HG02588 (cell line): ENCODE measurements at regions not wholly inside any gene's neighbourhood (a gene's known extent, or its start where the extent isn't known, plus 50 kb on each side); places are given as distances from the start of the nearest gene placed in this dataset.

Source experiments
- ATAC-seq: cut with Tn5 transposase; IDR thresholded peaks from one replicate; pipeline ENCODE4 v1.9.1; 2021; ENCODE audit warnings: mild to moderate bottlenecking, moderate library complexity; ENCODE audit not compliant: unreplicated experiment

GRCh38 chr2:43057742-43058725 is 168.4 kb downstream of the ZFP36L2 start:
- ATAC-seq, result no peak

DNA sequence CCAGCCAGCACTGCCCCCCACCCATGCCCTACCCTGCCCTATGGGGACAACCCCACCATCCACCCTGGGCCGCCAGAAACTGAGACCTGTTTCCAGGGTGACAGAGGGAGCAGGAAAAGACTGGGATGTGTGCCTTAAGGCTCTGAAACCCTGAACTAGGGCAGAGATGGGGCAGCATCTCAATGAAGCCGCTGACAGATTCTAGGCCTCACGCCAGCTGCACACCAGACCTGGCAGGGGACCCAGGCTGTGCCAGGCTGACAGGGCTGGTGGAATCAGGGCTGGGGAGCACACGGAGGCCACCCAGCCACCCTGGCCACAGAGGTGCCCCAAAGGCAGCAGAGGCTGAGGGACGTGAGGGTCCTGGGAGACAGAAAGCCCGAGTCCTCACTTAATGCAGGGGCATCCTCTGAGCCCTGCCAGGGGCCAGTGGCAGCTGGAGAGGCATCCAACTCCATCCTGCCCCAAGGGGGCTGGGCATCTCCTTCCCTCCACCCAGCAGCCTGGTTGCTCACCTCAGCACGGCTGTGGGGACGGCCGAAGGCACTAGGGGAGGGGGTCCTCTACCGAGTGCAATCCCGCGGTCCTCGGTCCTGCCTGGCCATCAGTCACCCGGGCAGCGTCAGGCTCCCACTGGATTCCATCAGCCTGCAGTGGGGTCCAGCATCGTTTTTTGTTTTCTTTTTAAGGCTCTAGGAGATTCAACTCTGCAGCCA is 169.2 kb downstream of the ZFP36L2 start:
- ATAC-seq, result no peak

DNA sequence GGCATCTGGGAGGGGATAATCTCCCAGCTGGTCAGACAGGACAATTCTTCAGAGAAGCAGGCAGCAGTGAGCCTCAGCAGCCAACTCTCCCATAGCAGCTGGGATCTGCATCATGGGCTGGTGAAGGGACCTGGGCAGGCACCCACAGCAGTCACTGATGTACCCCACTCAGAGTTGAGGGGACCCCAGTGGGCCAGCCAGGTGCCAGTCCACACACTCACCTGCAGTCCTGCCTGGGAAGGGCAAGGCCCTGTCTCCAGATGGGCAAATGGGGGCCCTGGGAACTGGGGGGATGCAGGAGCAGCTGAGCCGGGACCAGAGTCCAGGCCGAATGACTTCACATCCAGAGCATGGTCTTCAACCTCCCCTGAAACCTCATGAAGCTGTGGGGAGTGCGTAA is 170.4 kb downstream of the ZFP36L2 start:
- no peak for ATAC-seq

- ATAC-seq, result no peak
Measured at GRCh38 chr2:43055086-43055912, 171.1 kb downstream of the ZFP36L2 start.

GRCh38 chr2:43054367-43054766 is 172.0 kb downstream of the ZFP36L2 start:
- ATAC-seq, result no peak

DNA sequence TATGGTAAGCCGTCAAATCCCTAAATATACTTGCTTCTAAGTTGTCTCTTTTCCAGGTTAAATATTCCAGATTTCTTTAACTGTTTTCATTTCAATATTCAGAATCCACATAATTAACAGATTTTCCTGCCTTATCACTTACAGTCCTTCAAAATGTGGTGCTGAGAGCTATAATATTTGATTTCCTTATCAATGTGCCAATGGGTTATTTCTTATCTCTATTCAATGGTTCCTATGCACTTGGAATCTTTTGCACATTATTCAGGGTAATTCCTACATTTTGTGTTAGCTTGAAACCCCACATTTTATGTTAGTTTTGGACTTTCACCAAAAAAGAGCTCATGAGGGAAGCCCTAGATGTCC is 173.5 kb downstream of the ZFP36L2 start:
- ATAC-seq, result no peak

- no peak for ATAC-seq
Measured at GRCh38 chr2:43052204-43052943, 174.0 kb downstream of the ZFP36L2 start.

DNA sequence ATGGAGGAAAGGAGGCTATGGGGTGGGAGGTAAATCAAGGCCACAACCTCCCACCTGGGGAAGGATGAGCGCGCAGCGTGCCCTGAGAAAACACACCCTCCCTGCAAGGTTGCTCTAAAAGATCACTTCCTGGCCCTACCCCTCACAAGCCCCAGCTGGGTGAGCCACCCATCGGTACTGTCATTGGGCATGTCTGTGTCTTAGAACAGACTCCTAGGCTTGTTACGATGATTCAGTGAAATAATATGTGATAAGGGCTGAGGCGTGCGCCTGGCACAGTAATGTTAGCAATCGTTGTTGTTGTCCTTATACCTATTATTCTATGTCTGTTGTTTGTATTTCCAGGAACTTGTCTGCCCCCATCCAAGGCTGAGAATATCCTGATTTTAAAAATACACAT is 175.1 kb downstream of the ZFP36L2 start:
- no peak for ATAC-seq

DNA sequence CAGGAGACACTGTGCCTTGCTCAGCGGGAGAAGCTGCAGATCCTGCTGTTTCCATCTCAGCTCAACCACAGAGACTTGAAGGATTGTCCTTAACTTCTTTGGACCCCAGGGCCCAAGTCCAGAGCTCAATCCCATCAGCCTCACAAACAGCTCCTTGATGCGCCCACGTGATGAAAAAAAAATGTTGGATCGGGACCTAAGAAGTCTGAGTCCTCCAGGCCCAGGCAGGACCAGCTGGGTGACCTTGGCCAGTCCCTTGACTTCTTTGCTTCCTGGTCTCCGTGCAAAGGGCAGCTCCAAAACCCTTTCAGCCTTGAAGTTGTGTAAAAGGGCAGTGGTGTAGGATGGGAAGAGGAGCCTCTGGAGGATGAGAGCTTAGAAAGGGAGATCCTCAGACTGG is 175.5 kb downstream of the ZFP36L2 start:
- no peak for ATAC-seq

GRCh38 chr2:43049836-43050801 is 176.3 kb downstream of the ZFP36L2 start:
- no peak for ATAC-seq

- no peak for ATAC-seq
Measured at GRCh38 chr2:43047187-43047780, 179.1 kb downstream of the ZFP36L2 start.

- ATAC-seq, result no peak
Measured at GRCh38 chr2:43045866-43046265, 180.5 kb downstream of the ZFP36L2 start.

DNA sequence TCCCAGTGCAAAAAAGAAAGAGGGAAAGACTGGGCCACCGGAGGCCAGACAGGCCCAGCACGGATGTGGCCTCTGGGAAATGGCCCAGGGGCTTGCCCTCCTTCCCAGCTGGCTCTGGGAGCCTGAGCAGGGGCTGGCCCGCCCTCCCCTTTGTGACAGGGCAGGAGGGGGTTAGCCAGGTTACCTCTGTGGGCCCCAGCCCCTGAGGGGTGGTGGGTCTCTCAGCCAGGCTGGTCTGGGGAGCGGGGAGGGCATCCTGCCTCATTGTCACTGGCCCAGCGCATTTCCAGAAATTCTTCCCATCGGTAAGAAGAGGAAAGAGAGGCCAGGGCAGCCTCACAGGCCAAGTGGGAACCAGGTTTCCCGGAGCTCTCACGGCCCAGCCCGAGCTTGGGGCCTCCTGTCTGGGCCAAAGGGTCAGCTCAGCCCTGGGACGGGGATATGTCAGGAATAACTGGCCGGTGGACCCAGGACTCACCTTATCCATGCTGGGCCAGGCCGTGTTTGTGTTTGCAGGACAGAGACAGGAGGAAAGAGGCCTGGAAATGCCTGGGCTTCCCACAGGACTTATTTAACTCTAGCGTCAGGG is 182.2 kb downstream of the ZFP36L2 start:
- ATAC-seq, result no peak

DNA sequence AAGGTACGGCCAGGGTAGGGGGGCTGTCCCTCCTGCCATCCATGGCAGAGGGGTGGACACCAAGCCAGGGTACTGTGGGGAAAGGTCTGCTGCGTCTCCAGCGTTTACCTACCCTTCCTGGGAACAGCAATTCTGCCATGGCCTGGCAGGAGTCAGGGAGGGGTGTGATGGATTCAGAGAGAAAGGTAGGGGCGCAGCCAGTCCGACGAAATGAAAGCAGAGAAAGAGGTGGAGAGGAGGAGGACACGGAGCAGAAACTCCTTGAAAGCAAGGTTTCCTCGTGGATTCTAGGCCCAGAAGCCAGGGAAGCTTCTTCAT is 182.9 kb downstream of the ZFP36L2 start:
- ATAC-seq, result no peak

- no peak for ATAC-seq
Measured at GRCh38 chr2:43041661-43042360, 184.6 kb downstream of the ZFP36L2 start.

DNA sequence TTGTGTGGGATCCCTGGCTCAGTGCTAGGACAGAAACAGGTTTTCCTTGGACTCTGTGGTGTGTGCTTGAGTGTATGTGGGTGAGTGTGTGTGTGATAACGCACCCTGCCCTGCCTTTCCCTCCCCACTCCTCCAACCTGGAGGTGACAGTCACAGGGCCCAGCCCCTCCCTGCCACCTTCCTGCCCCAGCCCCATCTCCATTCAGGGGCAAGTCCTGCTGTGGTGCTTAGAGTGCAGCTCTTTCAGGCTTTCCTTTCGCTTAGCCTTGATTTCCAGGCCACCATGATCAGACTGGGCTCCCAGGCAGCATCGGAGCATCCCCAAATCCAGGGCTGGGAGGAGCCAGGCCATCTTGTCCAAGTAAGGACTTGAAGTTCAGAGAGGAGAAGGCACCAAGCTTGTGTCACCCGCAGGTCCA is 185.2 kb downstream of the ZFP36L2 start:
- ATAC-seq, result no peak

DNA sequence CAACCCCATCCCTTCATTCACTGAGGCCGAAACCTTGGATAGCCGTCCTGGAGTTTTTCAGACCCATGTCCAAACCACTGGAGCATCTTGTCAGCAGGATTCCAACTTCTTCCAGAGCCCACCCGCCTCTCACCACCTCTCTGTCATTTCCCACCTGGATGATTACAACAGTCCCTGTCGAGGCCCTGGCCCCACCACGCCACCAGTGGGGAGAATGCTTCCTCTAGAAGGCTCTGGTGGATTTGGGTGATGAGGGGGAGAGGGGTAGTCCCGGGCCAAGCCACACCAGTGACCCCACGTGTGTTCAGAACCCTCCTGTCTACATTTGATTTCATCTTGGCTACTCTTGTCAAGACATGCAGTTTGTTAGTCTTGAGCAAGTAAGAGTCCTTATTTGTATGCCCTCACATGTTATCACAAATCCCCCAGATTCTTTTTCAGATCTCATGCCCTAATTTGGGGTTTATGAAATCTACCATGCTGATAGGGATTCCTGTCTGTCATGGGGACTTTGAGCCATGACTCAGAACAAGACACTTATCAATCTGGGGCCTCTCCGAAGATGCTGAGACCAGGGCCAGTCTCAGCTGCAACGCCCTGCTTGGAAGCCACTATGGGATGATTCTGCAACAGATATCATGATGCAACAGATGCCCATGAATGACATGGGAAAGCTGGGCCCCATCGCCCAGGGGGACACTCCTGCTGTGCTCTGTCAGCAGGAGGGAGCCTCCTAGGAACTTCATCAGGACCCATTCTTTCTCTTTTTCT is 186.1 kb downstream of the ZFP36L2 start:
- ATAC-seq, result peak; percentile 50
